Suprapubic skin (tissue), 4 donors: ENCODE measurements at regions not wholly inside any gene's neighbourhood (a gene's known extent, or its start where the extent isn't known, plus 50 kb on each side); places are given as distances from the start of the nearest gene placed in this dataset.

Source experiments
- EP300 ChIP-seq: sonication (generic); formaldehyde crosslinking; IDR thresholded peaks from one replicate; pipeline ENCODE4 v1.6.1; 2017; ENCODE audit warnings: antibody characterized with exemption
- POLR2A ChIP-seq, 2 donors: fragments of 450-650 bp; IDR thresholded peaks; one replicate each; pipeline ENCODE4 v1.6.1; 2017; ENCODE audit warnings: antibody characterized with exemption in 2 of 2, mild to moderate bottlenecking in 2 of 2, moderate library complexity in 2 of 2
- POLR2AphosphoS5 ChIP-seq, 3 donors: sonication (generic); formaldehyde crosslinking; IDR thresholded peaks; one replicate each; pipeline ENCODE4 v1.6.1; 2017; ENCODE audit warnings: antibody characterized with exemption in 3 of 3
- TF ChIP-seq, protein P1 (sequence below), 2 donors: fragments of 200-600 bp in 1 of 2; fragments of 450-650 bp in 1 of 2; sonication (generic) in 1 of 2; IDR thresholded peaks; one replicate each; pipeline ENCODE4 v1.5.1; 2016 to 2019; ENCODE audit warnings: antibody characterized with exemption in 2 of 2, mild to moderate bottlenecking in 1 of 2, moderate library complexity in 1 of 2

- TF ChIP-seq POLR2AphosphoS5 (IDR thresholded peaks at IDR 0.05): no peak
- no peak for TF ChIP-seq EP300
- TF ChIP-seq, protein P1, sequence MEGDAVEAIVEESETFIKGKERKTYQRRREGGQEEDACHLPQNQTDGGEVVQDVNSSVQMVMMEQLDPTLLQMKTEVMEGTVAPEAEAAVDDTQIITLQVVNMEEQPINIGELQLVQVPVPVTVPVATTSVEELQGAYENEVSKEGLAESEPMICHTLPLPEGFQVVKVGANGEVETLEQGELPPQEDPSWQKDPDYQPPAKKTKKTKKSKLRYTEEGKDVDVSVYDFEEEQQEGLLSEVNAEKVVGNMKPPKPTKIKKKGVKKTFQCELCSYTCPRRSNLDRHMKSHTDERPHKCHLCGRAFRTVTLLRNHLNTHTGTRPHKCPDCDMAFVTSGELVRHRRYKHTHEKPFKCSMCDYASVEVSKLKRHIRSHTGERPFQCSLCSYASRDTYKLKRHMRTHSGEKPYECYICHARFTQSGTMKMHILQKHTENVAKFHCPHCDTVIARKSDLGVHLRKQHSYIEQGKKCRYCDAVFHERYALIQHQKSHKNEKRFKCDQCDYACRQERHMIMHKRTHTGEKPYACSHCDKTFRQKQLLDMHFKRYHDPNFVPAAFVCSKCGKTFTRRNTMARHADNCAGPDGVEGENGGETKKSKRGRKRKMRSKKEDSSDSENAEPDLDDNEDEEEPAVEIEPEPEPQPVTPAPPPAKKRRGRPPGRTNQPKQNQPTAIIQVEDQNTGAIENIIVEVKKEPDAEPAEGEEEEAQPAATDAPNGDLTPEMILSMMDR (IDR thresholded peaks at IDR 0.05): no peak
- TF ChIP-seq POLR2A (IDR thresholded peaks at IDR 0.05): no peak
Measured at GRCh38 chr11:45063669-45064068, 82.8 kb upstream of the PRDM11 start.
